T-helper 17 cell (primary cell): ENCODE measurements at regions not wholly inside any gene's neighbourhood (a gene's known extent, or its start where the extent isn't known, plus 50 kb on each side); places are given as distances from the start of the nearest gene placed in this dataset.
"Not testable (repeated sequence)": the region's sequence is repeated elsewhere in the genome, so short reads cannot be mapped to it uniquely, and the experiment has no call there.

Source experiments
- ATAC-seq: fragments of 150-1000 bp; cut with Tn5 transposase; 2 replicates; pipeline ENCODE4 v1.10.0; 2021; ENCODE audit warnings: mild to moderate bottlenecking, moderate library complexity
- DNase-seq, 3 donors: peaks; one replicate each; pipeline versions ENCODE4 v3.0.0 to v3.0.0-alpha.2; 2020 to 2021
- H3K9me3 ChIP-seq: one replicate; pipeline ENCODE4 v1.7.0; 2013; ENCODE audit warnings: low read length, mild to moderate bottlenecking; ENCODE audit not compliant: control insufficient read depth, poor library complexity, severe bottlenecking
- H3K27ac Mint-ChIP-seq: one replicate; pipeline ENCODE4 v1.8.0; 2022; ENCODE audit warnings: mild to moderate bottlenecking, moderate library complexity, mixed read lengths
- H3K27me3 Mint-ChIP-seq: one replicate; pipeline ENCODE4 v1.8.0; 2022; ENCODE audit warnings: mixed read lengths
- H3K36me3 Mint-ChIP-seq: one replicate; pipeline ENCODE4 v1.8.0; 2022; ENCODE audit warnings: low read depth, mixed read lengths
- H3K4me1 Mint-ChIP-seq: one replicate; pipeline ENCODE4 v1.8.0; 2022; ENCODE audit warnings: mild to moderate bottlenecking, mixed read lengths
- H3K4me3 Mint-ChIP-seq: one replicate; pipeline ENCODE4 v1.8.0; 2022; ENCODE audit warnings: mild to moderate bottlenecking, moderate library complexity, mixed read lengths

DNA sequence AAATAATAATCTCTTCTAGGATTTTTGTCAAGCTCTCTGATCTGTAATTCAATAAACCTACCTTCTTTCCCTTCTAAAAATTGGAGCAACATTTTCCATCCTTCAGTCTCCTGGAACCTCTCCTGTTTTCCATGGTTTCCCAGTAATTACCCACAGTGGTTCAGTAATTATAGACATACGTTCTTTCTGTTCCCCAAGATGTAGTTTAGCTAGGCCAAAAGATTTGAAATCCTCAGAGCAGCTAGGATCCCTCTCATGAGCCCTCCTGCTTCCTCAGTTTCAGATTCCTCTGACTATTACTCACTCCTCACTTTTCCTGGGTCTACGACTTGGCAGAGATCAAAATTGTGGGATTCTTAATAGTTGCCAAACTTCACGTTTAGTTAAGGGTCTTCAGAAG is 76.9 kb upstream of the IGSF10 start:
- Mint-ChIP-seq H3K27me3 (peaks cover 17% of the 10 kb centered on the region), H3K4me1 (no peaks in the 10 kb centered on the region), H3K27ac (no peak overlapping the region), H3K4me3 (no peak overlapping the region), H3K36me3 (no peaks in the 10 kb centered on the region)
- no peak for DNase-seq
- H3K9me3 ChIP-seq, result no peaks in the 10 kb centered on the region
- ATAC-seq, result no peak

DNA sequence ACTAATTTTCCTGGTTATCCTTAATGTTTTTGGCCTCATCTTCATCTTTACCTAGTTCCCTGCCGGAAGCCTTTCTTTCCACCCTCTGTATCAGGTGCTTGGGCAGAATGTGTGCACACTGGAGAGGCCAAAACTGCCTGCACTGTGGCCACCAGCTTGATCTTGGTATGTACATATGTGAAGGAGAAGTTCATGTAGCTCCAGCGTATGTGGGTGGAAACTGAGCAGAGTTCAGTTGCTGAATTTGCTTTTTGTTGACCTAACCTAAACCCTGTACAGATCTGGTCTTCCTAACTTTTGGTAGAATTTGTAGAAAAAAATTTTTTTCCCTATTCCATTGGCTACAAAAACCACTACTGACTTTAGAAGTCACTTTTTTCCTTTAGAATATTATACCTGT is 65.9 kb upstream of the IGSF10 start:
- H3K9me3 ChIP-seq, result no peaks in the 10 kb centered on the region
- Mint-ChIP-seq H3K4me1 (no peaks in the 10 kb centered on the region), H3K27me3 (peaks cover 4% of the 10 kb centered on the region), H3K4me3 (no peak overlapping the region), H3K27ac (no peak overlapping the region), H3K36me3 (no peaks in the 10 kb centered on the region)
- ATAC-seq, result no peak
- DNase-seq, result no peak

DNA sequence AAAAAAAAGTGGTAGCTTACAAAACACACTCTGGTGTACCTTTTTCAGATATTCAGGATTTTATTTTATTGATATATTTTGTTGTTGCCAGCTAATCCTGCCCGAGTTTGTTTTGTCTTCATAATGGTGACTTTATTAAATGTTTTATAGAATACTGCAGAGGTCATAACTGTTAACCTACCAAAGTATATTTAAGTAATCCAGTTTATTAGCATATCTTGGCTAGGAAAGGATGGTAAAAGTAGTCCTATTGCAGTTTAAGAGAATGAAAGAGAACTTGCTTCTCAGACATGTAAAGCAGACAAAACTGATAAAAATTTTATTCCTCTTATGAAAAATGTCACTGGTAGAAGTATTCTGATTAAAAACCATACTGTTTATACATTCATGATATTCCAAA is 59.2 kb upstream of the IGSF10 start:
- no peak overlapping the region for H3K27ac Mint-ChIP-seq
- DNase-seq (no peak), ATAC-seq (no peak)
- no peaks in the 10 kb centered on the region for H3K36me3 Mint-ChIP-seq
- H3K27me3 Mint-ChIP-seq, result peaks cover 4% of the 10 kb centered on the region
- H3K4me1 Mint-ChIP-seq, result no peaks in the 10 kb centered on the region
- H3K4me3 Mint-ChIP-seq, result no peak overlapping the region
- no peaks in the 10 kb centered on the region for H3K9me3 ChIP-seq

DNA sequence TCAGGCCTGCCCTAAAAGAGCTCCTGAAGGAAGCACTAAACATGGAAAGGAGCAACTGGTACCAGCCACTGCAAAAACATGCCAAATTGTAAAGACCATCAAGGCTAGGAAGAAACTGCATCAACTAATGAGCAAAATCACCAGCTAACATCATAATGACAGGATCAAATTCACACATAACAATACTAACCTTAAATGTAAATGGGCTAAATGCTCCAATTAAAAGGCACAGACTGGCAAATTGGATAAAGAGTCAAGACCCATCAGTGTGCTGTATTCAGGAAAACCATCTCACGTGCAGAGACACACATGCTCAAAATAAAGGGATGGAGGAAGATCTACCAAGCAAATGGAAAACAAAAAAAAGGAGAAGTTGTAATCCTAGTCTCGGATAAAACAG is 50.6 kb upstream of the IGSF10 start:
- not testable (repeated sequence) for H3K9me3 ChIP-seq, DNase-seq, ATAC-seq, H3K4me1 Mint-ChIP-seq, H3K27ac Mint-ChIP-seq, H3K4me3 Mint-ChIP-seq, H3K36me3 Mint-ChIP-seq, H3K27me3 Mint-ChIP-seq
